Hematopoietic multipotent progenitor cell treated with erythropoietin and hydrocortisone succinate and interleukin-3 and kit ligand, for 4 days (in vitro differentiated cells): ENCODE measurements at regions not wholly inside any gene's neighbourhood (a gene's known extent, or its start where the extent isn't known, plus 50 kb on each side); places are given as distances from the start of the nearest gene placed in this dataset.

ENCODE experiments used
- DNase-seq: peaks from one replicate; pipeline ENCODE4 v3.0.0-alpha.2; 2015

DNA sequence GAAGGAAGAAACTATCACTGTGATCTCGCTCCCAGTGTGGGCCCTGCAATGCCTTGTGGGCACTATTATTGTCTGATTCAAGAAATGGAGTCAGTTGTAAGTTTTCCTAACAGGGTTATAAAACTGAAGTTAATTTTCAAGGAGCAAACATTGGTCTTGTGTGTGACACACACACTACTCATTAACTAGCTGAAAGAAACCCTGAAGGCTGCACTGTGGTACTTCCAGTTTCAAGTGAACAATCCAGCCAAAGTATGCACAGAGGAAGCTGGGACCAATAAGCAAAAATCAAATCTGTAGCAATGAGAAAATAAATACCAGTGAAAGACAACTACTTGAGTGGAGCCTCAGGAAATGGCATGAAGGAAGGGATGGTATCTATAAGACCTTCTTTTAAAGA, 506.6 kb upstream of the POT1 start:
- no peak for DNase-seq

DNA sequence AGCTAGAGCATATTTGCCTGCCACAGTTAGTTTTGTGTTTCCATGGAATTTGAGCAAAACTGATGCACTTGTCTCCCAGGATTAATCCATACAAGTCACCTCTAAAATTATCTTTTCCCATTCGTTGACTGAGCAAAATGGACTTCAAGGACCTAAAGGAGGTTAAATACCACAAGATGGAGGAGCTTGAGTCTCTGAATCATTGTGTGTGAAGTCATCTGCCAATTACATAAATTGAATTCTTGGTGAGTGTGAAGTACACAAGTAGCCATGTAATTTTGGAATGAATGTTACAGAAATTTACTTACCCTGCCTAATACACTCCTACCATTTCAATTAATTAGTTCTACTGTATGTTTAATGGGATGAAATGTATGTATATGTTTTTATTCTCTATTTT, 501.7 kb upstream of the POT1 start:
- DNase-seq, result no peak

- no peak for DNase-seq
Observed at GRCh38 chr7:125430013-125430412, 500.4 kb upstream of the POT1 start.

DNA sequence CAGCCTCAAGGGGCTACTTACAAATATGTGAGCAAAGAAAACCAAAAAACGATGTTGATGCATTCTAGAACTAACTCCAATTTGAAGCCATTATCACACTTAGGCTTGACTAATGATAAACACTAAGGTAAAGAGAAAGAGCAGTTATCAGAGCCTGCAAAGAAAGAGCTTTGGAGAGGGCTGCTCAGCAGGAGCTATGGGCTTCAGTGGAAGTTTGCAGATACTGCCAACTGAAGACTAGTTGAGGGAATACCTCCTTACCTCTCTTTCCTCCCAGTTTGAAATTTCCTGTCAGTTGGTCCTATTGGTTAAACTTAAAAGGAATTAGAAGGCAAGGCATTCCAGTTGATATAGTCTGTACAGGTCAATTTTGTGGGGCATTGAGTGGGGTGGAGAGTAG, 498.1 kb upstream of the POT1 start:
- DNase-seq, result no peak

DNA sequence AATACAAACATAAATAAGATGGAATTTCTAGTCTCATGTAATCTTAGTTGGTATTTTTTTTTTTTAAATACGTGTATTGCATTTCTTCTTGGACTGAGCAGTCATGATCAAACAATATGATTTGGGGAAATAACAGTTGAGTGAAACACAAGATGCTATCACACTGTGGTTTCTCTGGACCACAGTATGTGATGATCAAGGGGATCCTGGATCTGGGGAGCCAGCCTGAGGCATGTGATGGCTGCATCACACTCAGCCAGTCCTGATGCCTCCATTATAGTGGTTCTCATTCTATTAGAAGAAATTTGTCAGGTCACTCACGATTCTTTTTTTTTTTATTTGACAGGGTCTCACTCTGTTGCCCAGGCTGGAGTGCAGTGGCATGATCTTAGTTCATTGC, 495.9 kb upstream of the POT1 start:
- peak; percentile 64 for DNase-seq

DNA sequence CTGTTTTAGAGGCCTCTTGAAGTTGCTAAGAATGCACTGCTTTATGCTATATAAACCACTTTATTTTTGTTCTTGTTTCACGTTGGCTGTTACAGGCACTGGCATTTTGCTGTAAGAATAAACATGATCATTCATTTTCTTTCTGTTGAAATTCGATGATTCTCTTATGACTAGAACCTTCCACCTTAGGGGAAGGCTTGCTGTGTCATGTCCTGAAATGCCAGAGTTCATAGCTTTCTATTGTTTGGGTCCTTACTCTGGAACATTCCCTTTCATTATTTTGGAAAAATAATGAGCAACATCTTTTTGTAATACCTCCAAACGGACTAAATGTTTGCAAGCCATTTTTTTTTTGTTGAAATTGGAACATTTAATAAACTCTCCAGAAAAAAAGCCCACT, 495.1 kb upstream of the POT1 start:
- no peak for DNase-seq

- DNase-seq, result peak; percentile 81
Observed at GRCh38 chr7:125423458-125424155, 494.0 kb upstream of the POT1 start.

DNA sequence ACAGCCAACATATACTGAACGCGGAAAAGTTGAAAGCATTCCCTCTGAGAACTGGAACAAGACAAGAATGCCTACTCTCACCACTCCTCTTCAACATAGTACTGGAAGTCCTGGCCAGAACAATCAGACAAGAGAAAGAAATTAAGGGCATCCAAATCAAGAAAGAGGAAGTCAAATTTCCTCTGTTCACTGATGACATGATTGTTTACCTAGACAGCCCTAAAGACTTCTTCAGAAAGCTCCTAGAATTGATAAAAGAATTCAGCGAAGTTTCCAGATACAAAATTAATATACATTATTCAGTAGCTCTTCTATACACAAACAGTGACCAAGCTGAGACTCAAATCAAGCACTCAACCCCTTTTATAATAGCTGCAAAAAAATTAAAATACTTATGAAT, 491.8 kb upstream of the POT1 start:
- DNase-seq, result peak; percentile 28

DNA sequence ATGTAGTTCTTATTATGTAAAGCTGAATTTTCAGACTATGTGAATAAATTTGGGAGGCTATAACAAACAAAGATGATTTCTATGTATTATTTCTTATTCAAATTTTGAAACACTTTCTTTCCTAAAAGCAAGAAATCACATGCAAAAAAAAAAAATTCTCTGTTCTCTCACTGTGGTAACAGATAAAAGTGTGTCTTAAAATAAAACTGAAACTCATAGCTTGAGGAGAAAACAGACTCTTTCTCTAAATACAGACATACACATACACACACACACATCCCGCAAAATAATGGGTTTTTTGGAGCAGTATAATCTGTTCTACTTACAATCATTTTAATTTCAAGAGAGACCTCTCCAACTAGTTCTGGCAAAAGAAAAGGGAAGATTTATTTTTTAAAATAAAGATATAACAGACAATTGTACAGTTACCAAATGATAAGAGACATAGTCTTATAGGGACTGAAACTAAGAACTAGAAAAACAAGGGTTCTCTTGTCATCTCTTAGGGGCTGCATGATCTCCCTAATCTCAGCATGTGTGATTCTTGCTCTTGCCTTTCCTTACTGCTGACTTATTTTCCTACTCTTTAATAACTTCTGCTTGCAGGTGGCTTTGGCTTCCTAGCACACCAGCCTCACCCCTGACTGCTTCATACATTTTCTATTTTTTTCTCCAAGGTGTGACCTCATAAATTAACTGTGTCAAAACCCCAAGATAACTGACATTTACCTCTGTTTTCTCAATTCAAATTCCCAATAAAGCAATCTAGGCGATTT, 483.5 kb upstream of the POT1 start:
- DNase-seq, result no peak

GRCh38 chr7:125409921-125410320, 480.3 kb upstream of the POT1 start:
- DNase-seq, result no peak

- no peak for DNase-seq
Observed at GRCh38 chr7:125406111-125406510, 476.5 kb upstream of the POT1 start.

DNA sequence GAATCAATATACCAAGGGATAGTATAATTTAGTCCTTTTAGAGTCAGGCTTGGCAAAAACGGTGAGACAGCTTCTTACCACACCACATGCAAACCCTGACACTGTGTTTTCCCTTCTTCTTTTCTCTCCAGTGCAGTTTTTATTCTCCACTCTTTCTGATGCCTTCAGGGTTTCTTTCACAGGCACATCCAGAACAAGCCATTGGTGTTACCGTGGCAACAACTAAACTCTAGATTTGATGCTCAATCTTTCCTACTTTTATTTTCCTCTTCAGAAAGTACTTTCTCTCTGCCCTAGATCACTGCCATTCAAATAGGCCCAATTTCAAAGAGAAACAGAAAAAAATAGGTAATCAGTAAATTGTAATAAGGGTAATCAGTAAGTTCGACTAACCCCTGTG, 469.8 kb upstream of the POT1 start:
- DNase-seq, result no peak

DNA sequence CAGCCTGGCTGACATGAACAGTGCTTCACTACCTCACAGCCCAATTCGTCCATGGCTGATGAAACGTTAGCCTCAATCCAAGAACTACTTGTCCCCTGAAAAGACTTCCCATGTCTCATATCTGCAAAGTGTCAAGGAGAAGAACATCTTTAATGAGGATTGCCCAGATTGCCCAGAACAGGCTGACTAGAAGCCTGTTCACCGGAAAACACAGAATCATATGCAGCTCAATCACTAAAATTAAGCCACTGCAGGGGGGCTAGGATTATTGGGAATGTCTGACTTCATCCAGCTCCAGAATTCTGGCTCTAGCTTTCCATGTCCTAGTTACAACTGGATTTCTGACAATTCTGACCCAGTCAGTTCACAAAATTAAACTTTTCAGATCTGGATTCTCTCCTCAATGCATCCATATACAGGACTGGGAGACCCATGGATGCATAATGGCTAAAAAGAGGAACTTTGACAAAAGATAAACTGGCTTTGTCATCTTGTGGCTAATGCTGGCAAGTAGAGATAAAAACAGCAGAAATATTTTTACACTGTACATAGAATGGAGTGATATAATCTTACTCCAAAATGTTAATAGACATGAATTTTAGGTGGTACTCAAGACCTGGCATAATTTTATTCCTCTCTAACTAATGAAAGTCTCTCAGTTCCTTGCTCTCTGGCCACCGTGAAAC, 467.0 kb upstream of the POT1 start:
- peak; percentile 94 for DNase-seq

DNA sequence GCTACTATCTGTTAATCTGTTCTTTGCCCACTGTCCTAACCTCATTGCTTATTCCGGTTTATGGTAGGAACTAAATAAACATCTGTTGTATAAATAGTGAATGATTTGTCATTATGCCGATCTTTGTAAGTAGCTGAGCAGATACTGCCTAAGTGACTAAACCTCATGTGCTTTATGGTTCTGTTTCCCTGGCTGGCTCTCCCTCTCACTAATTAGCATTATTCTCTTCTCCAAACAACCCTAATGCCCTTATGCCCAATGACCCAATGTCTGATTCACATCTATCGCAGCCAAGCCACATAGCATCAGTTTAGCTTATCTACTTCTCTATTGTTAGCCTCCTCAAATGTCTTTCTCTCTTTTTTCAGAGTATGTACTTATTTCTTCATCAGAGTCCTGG, 462.3 kb upstream of the POT1 start:
- DNase-seq, result peak; percentile 60

DNA sequence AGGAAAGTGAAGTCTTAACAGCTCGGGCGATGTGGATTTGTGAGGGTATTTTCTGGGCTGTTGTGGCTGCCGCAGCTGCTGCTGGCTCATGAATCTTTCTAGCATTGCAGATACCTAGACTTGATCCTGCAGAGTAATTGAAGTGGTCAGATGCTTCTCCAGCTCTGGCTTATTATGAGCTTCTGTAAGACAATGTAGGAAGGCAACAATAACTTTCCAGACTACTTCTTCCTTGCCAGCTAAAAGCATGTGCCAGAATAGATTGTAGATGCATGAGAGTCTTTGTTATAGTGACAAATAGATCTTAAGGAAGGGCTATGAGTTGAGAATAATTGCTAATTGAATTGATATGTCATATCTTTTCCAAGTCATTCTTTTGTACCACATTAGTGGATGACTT, 461.4 kb upstream of the POT1 start:
- no peak for DNase-seq

DNA sequence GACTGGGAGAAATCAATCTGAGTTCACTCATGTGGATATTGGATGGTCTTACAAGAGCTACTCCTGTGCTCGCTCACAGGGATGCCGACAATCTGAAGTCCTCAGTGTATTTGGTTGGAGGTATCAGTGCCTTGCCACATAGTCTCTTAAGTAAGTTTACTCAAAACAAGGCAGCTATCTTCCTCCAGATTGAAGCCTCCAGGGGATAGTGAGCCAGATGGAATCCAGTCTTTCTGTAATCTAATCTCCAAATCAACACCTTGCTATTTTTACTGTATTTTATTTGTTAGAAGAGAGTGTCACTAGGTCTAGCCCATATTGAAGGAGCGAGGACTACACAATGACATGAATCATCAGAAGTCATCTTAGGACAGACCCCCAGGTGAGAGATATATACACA, 456.6 kb upstream of the POT1 start:
- no peak for DNase-seq

- DNase-seq, result peak; percentile 46
Observed at GRCh38 chr7:125383324-125383723, 453.7 kb upstream of the POT1 start.

DNA sequence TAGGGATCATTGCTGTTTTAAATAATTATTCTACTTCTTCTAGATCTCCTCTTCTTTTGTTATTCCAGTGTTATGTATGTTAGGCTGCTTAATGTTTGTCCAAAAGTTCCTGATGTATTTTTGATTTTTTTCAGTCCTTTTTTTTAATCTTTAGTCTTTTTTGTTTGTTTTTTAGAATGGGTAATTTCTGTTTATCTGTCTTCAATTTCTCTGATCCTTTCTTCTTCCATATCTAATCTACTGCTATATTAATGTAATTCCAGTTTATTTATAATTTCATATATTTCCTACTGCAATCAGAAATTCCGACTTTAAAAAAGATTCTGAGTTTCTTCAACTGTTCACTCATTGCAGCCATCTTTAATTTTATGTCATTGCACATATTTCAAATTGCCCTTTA, 452.8 kb upstream of the POT1 start:
- DNase-seq, result no peak

DNA sequence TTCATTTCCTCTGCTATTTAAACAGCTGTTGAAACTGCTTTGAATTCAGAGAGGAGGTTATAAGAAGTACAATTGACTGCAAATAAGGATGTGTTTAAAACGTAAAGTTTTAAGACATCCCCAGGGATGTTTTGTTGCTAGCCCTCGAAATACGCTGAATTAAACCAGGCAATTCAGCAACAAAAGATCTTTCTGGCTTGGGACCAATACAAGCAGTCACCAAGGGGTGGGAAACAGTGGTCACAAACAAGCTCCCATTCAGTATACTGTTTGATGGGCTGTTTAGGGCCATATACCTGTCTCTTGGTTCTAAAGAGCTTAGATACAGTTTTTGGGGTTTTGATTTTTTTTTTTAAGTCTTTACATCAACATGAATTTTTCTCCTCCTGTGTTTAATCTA, 446.3 kb upstream of the POT1 start:
- DNase-seq, result no peak

DNA sequence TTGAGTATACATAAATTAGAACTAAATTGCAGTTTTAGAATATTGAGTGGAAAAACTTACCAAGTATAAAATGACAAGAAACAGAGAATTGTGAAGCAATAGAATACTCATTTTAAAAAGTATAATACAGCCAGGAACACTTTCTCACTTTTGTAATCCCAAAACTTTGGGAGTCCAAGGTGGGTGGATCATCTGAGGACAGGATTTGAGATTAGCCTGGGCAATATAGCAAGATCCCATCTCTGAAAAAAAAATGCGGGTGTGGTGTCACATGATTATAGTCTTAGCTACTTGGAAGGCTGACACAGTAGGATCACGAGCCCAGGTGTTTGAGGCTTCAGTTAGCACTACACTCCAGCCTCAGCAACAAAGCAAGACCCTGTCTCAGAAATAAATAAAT, 440.9 kb upstream of the POT1 start:
- DNase-seq, result no peak

- DNase-seq, result no peak
Observed at GRCh38 chr7:125363873-125364272, 434.2 kb upstream of the POT1 start.

DNA sequence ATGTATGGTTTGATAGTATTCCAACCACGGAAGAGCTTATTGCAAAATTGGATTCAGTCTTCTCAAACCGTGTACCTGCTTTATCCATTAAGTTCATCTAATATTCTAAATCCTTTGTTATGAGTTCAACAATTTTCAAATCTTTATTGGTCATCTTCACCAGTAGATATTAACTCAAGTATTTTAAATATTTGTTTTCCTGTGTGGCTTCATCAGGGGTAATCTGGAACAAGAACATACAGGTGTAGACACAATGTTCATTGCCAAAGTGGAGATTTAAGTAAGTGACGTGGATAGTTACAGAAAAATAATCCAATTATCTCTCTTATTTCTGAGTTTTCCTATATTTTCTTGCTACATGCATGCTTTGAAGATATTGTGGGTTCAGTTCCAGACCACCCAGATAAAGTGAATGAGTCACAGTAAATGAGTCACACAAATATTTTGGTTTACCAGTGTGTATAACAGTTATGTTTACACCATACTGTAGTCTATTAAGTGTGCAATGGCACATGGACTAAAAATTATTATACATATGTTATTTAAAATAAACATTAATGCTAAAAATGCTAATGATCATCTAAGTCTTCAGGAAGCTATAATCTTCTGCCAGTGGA, 429.0 kb upstream of the POT1 start:
- DNase-seq, result peak; percentile 7

DNA sequence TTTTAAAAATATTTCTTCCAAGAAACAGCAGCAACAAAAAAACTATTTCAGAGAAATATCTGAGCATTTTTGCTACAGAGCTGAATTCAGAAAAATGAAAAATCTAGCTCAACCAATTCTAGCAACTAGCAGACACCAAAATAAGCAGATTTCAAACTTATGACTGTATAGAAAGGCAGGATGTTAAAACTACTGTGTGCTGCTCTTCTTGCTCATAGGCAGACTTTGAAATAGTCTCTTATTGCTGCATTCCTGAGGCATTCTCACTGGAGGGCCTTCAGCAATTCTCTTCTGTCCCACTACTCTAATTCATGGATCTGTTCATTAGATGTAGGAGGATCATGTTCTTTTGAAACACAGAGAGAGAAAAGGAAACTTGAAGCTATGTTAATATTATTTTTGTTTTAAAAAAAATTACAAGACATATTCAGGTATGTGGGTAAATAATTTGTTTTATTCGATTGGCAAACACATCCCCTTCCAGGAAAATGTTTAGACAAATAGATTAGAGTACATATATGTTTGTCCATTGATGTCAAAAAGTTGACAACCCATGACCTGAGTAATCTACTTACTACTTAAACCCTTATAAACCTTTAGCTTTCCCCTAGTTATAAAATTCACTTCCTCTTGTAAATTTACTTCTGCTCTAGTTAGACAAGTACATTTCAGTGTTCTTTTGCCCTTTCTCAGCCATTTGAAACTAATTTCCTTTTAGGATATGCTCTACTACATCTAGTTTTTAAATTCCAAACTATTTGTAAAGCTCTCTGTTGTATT, 428.2 kb upstream of the POT1 start:
- peak; percentile 4 for DNase-seq
